T47D (cell line): ENCODE measurements at regions not wholly inside any gene's neighbourhood (a gene's known extent, or its start where the extent isn't known, plus 50 kb on each side); places are given as distances from the start of the nearest gene placed in this dataset.

Experiments used
- DNase-seq, 2 experiments: peaks; one replicate each; pipeline versions ENCODE4 v3.0.0 to v3.0.0-alpha.2; 2011 to 2012; ENCODE audit warnings: low read depth in 1 of 2, low spot score in 1 of 2
- JUND ChIP-seq: IDR thresholded peaks from 2 replicates; pipeline ENCODE4 v1.6.1; 2012; ENCODE audit warnings: low read depth
- in situ Hi-C: cut with HindIII; loops from 2 replicates; pipeline ENCODE4 v1.10.0; 2016; ENCODE audit warnings: low sequenced_read_pairs, low pct_unique_long_range_greater_than_20kb

DNA sequence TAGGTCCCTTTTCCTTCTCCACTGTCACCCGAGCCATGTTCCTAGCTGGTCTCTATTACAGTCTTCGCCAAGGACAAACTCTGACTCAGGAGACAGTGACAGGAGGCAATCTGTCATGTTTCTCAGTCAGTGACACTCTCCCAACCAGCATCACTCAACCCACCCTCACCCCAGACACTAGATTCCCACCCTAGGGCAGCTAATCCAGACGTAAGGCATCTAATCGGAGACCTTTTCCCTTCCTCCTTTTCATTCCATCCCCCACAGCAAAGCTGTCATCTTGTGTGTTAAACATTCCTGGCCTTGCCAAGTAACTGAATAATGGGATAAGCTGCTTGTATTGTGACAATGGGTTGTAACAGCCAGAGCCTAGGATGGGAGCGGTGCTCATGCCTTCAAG lies 95.2 kb downstream of the SNX18 start:
- no peak for TF ChIP-seq JUND
- in situ Hi-C loops, result no loop called here
- no peak for DNase-seq

DNA sequence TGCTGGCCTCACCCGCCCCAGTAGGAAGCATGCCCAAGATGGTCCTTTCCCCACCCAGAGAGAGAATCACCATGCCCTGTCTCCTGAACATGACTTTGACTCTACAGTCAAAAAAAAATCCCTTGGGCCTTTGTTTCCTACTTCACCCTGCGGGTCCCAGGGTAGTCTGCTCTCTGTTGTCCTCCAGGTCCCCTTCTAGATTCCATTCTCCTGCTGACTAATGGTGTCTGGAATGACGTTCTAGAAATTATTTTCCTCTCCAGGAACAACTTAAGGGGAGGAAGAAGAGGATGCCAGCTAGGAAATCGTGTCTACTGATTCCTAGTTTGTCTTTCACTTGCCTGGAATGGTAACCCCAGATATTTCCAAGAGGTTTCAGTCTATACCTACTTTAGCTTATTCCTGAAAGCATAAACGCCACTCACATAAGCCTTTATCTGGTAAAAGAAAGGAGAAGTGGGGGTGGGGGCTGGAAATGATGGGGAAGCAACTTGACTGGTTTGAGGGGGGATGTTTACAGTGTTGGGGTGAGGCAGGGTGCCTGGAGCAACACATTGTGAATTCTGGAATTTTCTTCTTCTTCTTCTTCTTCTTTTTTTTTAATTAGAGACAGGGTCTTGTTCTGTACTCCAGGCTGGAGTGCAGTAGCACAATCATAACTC lies 93.9 kb downstream of the SNX18 start:
- no peak for DNase-seq
- in situ Hi-C loops, result no loop called here
- no peak for TF ChIP-seq JUND

DNA sequence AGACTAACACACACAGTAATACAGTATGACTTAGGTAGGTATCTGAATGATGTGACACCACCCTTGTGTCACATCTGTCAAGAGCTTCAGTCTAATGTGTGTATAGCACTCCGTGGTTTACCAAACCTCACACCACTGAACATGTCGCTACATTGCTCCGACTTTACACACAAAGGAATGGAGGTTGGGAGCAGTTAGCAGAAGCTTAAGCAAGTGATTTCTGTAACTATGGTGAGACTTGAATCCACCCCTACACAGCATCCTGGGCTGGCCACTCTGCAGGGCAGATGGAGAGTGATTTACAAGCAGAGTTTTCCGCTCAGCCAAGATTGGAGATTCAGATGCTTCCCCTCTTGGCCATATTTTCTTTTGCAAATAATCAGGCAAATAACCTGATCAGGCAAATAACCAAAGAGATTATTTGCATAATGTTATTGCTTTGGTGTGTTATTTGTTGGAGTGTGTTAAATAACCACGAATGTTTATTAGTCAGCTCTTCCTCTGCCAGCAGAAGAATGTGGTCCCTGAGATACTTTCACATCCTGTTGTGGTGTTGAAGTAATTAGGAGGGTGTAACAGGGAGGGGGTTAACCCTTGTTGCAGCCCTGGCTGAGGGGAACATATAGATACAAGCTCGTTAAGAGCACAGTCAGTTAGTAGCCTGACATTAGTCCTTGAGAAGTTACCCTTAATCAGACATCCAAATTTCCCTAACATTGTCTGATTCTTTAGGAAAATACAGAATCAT lies 92.8 kb downstream of the SNX18 start:
- in situ Hi-C loops, result no loop called here
- TF ChIP-seq JUND, result no peak
- DNase-seq, result no peak

DNA sequence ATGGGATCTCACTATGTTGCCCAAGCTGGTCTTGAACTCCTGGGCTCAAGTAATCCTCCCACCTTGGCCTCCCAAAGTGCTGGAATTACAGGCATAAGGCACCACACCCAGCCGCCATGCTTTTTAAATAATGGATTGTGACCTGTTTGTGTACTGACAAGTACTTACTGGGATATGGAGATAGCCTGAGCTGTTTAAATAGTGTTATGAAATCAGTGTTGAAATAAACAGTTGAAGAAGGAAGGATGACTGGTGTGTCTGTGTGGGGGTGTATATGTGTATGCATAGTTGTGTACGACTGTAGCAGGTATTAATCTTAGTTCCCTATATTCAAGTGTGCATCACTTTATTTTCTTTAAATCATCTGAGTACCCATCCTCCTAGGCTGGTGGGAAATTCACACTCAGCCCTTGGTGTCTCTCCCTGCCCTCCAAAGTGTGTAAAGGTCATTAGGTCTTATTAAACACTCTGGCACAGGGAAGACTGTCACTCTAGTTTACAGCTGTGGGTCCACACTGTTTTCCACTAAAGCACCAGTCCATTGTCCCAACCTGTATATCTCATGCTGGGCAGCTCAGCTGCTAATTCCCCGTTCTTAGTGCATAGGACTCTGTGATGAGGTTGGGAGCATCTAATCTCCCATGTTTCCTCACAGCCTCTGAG lies 91.0 kb downstream of the SNX18 start:
- no peak for DNase-seq
- in situ Hi-C loops, result no loop called here

DNA sequence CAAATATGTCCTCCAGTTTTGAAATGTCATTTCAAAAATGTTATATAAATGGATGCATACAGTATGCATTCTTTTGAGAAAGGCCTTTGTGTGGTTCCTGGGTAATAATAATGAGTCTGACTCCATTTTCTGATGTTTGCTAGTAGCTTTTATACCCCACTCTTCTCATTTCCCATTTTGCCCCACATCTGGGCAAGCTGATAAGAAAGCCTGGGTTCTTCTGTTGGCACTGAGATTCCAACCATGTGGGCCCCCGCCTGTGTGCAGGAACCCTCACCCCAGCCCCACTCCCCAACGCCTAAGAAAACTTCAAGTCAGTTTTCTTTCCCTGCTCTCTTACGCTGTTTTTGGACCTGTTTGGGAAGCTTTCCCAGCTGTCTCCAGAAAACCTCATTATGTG lies 89.4 kb downstream of the SNX18 start:
- in situ Hi-C loops, result no loop called here
- DNase-seq, result no peak
- no peak for TF ChIP-seq JUND

More for the DNA sequence above, 91.0 kb downstream of the SNX18 start:
- no peak for TF ChIP-seq JUND

DNA sequence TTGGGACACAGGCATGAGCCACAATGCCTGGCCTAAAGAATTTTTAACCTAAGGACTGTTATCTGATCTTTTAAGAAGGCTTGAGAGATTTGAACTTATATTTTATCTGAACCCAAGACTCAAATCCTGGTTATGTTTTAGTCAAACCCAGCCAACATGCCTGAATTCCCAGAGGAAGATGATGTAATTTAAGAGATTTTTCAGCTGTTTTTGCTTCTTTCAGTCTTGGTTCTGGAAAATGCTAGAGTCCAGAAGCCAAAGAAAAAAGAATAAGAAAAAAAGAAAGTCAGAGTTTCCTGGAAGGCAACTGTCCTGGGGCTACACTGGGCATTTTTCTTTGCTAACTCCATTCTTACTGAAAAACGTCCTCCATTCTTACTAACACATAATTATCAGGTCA lies 85.8 kb downstream of the SNX18 start:
- in situ Hi-C loops, result no loop called here
- TF ChIP-seq JUND, result no peak
- no peak for DNase-seq

DNA sequence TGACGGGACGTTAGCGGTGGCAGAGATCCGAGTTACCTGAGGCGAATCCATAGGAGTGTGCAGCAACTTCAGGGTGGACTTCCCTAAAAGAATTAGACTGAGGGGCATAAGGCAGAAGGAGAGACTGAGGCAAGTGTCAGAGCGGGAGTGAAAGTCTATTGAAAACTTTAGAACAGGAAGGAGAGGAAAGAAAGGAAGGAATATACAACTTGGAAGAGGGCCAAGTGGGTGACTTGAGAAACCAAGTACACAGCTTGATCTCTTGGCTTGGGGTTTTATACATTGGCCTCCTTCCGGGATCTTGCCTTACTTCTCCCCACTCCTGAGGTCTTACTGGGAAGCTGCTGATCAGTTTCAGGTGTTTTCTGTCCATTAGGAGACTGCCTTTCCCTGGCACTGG lies 84.9 kb downstream of the SNX18 start:
- in situ Hi-C loops, result no loop called here
- DNase-seq, result no peak
- no peak for TF ChIP-seq JUND

DNA sequence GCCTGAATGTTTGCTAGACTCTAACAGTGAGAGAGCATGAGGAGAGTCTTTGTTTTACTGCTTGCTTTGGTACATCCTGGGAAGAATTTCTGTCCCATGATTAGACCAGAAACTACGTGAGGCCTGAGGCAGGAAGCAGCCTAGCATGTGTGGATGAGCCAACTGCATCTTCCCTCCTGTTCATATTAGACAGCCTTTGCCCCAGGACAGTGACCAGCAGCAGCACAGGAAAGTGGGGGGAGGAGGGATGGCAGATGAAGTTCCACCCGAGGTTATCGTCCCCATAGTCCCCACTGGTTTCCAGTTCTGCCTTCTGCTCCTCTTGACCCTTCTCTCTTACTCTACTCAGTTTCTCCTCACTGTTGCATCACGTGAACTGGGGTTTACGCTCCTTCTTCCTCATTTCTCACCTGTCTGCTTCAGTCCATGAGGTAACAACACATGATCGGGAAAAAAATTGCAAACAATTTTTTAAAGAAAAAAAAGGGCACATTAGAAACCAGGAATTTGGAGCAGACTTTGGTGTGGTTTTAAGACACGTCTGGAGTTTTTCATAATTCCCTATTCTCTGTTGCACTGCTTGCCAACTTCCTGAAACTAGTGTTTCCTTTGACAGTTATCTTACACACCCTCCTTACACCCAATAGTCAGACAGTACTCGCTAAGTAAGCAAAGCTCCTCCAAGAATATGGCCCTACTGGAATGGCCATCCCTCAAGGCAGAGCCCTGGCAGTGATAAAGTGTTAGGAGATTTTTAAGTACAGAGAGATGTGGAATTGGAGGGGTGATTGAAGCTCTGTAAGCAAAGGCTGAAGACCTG lies 84.1 kb downstream of the SNX18 start:
- in situ Hi-C loops, result no loop called here
- no peak for DNase-seq
- no peak for TF ChIP-seq JUND
